ENCODE measurements at regions not wholly inside any gene's neighbourhood (a gene's known extent, or its start where the extent isn't known, plus 50 kb on each side); places are given as distances from the start of the nearest gene placed in this dataset.

- WGBS, 2 donors, result 62 to 77% methylated on average over 3 of the region's 3 CpGs
- intact Hi-C loops (cut with DNase I; ENCODE audit: low total_unique reads), result no loop called here
- no peak for DNase-seq (ENCODE audit: low spot score in 2 of 2)
- no peak overlapping the region for H3K4me3 ChIP-seq (ENCODE audit: low read depth, poor library complexity, severe bottlenecking)
- TF ChIP-seq CTCF (IDR thresholded peaks at IDR 0.05) (no peak), POLR2A (IDR thresholded peaks at IDR 0.05) (no peak)
Observed at GRCh38 chr1:103250441-103250861, 142.1 kb upstream of the COL11A1 start.

GRCh38 chr1:103248417-103249102 lies 140.2 kb upstream of the COL11A1 start:
- intact Hi-C loops (cut with DNase I; ENCODE audit: low total_unique reads), result no loop called here
- DNase-seq (ENCODE audit: low spot score in 2 of 2), result no peak
- WGBS, 2 donors, result 77 to 82% methylated on average over 8 of the region's 8 CpGs
- no peak overlapping the region for H3K4me3 ChIP-seq (ENCODE audit: low read depth, poor library complexity, severe bottlenecking)
- no peak for TF ChIP-seq POLR2A (IDR thresholded peaks at IDR 0.05)

- TF ChIP-seq POLR2A (IDR thresholded peaks at IDR 0.05), result no peak
- TF ChIP-seq CTCF (IDR thresholded peaks at IDR 0.05), result no peak
- intact Hi-C loops (cut with DNase I; ENCODE audit: low total_unique reads), result no loop called here
- WGBS, 2 donors, result 2 to 20% methylated on average over 2 of the region's 2 CpGs
- no peak overlapping the region for H3K4me3 ChIP-seq (ENCODE audit: low read depth, poor library complexity, severe bottlenecking)
- no peak for DNase-seq (ENCODE audit: low spot score in 2 of 2)
Observed at GRCh38 chr1:103247517-103247916, 139.2 kb upstream of the COL11A1 start.

GRCh38 chr1:103243481-103243880 lies 135.2 kb upstream of the COL11A1 start:
- WGBS, 2 donors, result 34 to 46% methylated on average over 1 of the region's 1 CpG
- intact Hi-C loops (cut with DNase I; ENCODE audit: low total_unique reads), result no loop called here
- TF ChIP-seq CTCF (IDR thresholded peaks at IDR 0.05), result no peak
- no peak for TF ChIP-seq POLR2A (IDR thresholded peaks at IDR 0.05)
- no peak overlapping the region for H3K4me3 ChIP-seq (ENCODE audit: low read depth, poor library complexity, severe bottlenecking)
- DNase-seq (ENCODE audit: low spot score in 2 of 2), result no peak

- no peak for DNase-seq (ENCODE audit: low spot score in 2 of 2)
- intact Hi-C loops (cut with DNase I; ENCODE audit: low total_unique reads), result no loop called here
- no peak for TF ChIP-seq POLR2A (IDR thresholded peaks at IDR 0.05)
- no peak for TF ChIP-seq CTCF (IDR thresholded peaks at IDR 0.05)
- no peak overlapping the region for H3K4me3 ChIP-seq (ENCODE audit: low read depth, poor library complexity, severe bottlenecking)
Observed at GRCh38 chr1:103239034-103239433, 130.7 kb upstream of the COL11A1 start.

GRCh38 chr1:103230061-103230460 lies 121.7 kb upstream of the COL11A1 start:
- DNase-seq (ENCODE audit: low spot score in 2 of 2), result no peak
- WGBS, 2 donors, result 79 to 88% methylated on average over 4 of the region's 4 CpGs
- intact Hi-C loops (cut with DNase I; ENCODE audit: low total_unique reads), result no loop called here

More at GRCh38 chr1:103230061-103230460, 121.7 kb upstream of the COL11A1 start:
- H3K4me3 ChIP-seq (ENCODE audit: low read depth, poor library complexity, severe bottlenecking), result no peak overlapping the region
- no peak for TF ChIP-seq POLR2A (IDR thresholded peaks at IDR 0.05)
- no peak for TF ChIP-seq CTCF (IDR thresholded peaks at IDR 0.05)
